Retinal pigment epithelial cell (primary cell): ENCODE measurements at regions not wholly inside any gene's neighbourhood (a gene's known extent, or its start where the extent isn't known, plus 50 kb on each side); places are given as distances from the start of the nearest gene placed in this dataset.

Experiments used
- DNase-seq: peaks from one replicate; pipeline ENCODE4 v3.0.0-alpha.2; 2010; ENCODE audit warnings: low read depth
- H3K4me3 ChIP-seq: 2 replicates; pipeline ENCODE4 v1.5.1; 2011; ENCODE audit warnings: mild to moderate bottlenecking, low read length, control low read depth, moderate library complexity
- TF ChIP-seq, protein P1 (sequence below): conservative IDR thresholded peaks from 2 replicates; pipeline ENCODE4 v1.5.1; 2011; ENCODE audit warnings: low read depth, low read length, control low read depth, inconsistent platforms

DNA sequence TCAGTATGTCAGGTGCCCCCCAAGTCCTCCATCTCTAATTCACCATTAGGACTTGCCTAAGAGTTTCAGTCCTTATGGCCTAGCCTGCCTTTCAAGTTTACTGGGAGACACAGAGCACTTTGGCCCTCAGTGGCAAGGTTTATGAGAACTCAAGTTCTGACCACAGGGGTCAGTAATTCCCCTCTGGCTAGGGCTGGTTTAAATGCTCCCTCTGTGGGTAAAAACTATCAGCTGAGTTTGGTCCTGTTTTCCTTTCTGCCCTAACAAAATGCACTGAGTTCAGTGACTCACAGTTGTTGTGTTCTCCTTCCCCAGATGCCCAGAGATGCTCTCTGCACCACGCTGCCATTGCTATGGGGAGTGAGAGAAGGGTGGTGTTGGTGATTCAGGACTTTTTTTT lies 163.2 kb downstream of the RELL1 start:
- H3K4me3 ChIP-seq, result no peak overlapping the region
- DNase-seq, result no peak
- TF ChIP-seq, protein P1, sequence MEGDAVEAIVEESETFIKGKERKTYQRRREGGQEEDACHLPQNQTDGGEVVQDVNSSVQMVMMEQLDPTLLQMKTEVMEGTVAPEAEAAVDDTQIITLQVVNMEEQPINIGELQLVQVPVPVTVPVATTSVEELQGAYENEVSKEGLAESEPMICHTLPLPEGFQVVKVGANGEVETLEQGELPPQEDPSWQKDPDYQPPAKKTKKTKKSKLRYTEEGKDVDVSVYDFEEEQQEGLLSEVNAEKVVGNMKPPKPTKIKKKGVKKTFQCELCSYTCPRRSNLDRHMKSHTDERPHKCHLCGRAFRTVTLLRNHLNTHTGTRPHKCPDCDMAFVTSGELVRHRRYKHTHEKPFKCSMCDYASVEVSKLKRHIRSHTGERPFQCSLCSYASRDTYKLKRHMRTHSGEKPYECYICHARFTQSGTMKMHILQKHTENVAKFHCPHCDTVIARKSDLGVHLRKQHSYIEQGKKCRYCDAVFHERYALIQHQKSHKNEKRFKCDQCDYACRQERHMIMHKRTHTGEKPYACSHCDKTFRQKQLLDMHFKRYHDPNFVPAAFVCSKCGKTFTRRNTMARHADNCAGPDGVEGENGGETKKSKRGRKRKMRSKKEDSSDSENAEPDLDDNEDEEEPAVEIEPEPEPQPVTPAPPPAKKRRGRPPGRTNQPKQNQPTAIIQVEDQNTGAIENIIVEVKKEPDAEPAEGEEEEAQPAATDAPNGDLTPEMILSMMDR, result no peak

DNA sequence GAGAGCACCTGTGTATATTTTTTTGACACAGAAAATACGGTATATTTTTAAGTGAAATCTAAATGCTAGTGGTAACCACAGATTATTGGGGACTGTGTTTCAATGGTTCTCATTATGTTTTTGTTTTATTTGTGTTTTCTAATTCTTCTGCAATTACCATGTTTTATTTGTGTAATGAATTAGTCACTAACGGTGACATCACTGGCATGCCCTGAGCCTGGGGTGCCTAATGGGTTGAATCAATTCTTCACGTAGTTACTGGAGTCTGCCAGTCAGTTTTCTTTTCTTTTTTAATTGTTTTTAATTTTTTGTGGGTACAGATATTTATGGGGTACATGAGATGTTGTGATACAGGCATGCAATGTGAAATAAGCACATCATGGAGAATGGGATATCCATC lies 168.8 kb downstream of the RELL1 start:
- no peak for DNase-seq
- TF ChIP-seq, protein P1, result no peak

DNA sequence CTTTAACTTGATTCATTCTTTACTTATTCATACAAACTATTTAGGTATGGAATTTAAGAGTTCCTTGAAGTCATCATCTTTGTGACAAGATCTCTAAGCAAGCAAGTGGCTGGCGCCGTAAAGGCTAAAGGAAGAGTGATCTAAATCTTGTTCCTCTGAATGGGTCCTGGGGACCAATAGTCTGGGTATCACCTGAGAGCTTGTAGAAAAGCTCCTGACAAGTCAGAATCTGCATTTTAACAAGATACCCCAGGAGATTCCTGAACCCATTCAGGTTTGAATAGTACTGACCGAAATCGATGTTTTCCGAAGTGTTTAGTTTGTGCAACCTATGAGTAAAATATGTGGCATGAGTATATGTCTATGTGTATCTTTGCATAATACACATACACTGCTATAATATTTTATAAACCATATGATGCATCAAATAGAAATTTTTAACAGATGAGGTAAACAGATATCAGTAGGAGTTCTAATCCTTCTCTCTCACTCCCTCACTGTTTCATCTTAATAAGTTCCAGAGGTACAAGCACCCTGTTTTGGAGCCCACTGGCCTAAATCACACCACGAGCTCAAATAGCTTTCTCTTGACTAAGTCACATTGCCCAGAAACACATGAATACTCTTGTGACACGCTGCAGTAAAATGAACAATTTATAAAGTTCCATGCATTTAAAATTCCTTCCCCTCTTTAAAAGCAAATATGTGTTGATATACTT lies 170.0 kb downstream of the RELL1 start:
- H3K4me3 ChIP-seq, result no peak overlapping the region
- no peak for DNase-seq
- TF ChIP-seq, protein P1, result no peak

More for the DNA sequence above, 168.8 kb downstream of the RELL1 start:
- no peak overlapping the region for H3K4me3 ChIP-seq

DNA sequence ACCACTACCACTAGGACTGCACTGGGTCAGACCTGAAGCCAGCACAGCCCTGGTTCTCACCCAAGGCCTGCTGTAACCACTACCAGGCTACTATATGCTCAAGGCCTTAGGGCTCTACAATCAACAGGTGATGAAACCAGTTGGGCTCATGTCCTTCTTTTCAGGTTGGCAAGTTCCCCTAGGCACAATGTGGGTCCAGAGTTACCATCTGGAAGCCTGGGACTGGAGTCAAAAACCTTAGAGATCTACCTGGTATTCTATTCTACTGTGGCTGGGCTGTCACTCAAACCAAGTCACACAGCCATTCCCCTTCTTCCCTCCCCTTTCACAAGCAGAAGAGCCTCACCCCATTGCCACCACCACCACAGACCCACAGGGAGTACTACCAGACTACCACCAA lies 175.6 kb downstream of the RELL1 start:
- TF ChIP-seq, protein P1, result no peak
- DNase-seq, result no peak
- H3K4me3 ChIP-seq, result no peak overlapping the region

DNA sequence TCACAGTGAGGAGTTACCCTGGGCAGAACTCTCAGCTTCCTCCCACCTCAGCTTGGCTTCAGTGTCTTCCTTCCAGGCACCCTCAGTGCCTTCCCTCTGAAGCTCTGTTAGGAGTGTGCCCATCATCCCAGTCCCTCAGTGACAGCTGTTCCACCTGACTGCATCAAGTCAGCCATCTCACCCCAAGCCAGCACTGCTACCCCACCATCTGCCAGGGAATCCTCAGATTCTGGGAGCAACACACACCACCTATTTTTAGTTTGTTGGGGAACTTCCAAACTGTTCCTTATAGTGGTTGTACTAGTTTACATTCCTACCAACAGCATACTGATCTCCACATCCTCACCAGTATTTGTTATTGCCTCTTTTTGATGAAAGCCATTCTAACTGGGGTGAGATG lies 182.9 kb downstream of the RELL1 start:
- no peak overlapping the region for H3K4me3 ChIP-seq
- no peak for DNase-seq
- TF ChIP-seq, protein P1, result no peak

DNA sequence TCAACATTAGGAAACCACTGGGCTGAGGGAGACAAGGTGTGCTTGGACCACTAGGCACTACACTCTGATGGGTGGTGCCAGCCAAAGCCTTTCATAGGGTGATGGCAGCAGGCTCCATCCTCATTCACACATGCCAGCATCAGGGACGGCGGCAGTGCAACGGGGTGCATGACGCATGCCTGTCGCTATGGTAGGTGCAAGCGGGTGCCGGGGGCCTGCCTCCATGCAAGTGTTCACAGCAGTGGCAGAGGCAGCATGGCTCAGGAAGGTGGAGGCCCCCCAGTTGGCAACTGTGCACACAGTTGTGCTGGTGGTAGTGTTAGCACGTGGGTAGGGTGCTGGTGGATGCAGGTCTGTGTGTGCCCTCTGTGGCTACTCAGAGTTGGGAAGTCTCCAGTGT lies 184.1 kb downstream of the RELL1 start:
- no peak for DNase-seq
- TF ChIP-seq, protein P1, result no peak
- no peak overlapping the region for H3K4me3 ChIP-seq
